Pancreas (tissue), 10 donors: ENCODE measurements at regions not wholly inside any gene's neighbourhood (a gene's known extent, or its start where the extent isn't known, plus 50 kb on each side); places are given as distances from the start of the nearest gene placed in this dataset.

Experiments used
- ATAC-seq, 4 donors: fragments of 200-7000 bp; cut with Tn5 transposase; one replicate each; pipeline versions ENCODE4 v1.8.0 to v1.9.1; 2020; ENCODE audit warnings: mild to moderate bottlenecking in 4 of 4, moderate library complexity in 4 of 4
- DNase-seq, 6 donors: peaks; one replicate each; pipeline ENCODE4 v3.0.0-alpha.2; 2020
- FAIRE-seq: peaks from 2 replicates; lab custom pipeline; 2012; peaks lifted over from hg19 to GRCh38; lab: Jason Lieb, UNC
- H3K27ac ChIP-seq, 4 donors: fragments of 200-600 bp; sonication (generic); 1 replicate in 3 of 4; 2 replicates in 1 of 4; pipeline versions ENCODE4 v1.5.0 to v1.8.0; 2020
- H3K27me3 ChIP-seq, 4 donors: fragments of 200-600 bp; one replicate each; pipeline ENCODE4 v1.8.0; 2021
- H3K36me3 ChIP-seq, 3 donors: fragments of 200-600 bp; sonication (generic) in 1 of 3; one replicate each; pipeline versions ENCODE4 v1.5.0 to v1.8.0; 2020 to 2021
- H3K4me1 ChIP-seq, 3 donors: fragments of 200-600 bp; one replicate each; pipeline ENCODE4 v1.8.0; 2021
- H3K4me3 ChIP-seq, 4 donors: fragments of 200-600 bp; sonication (generic) in 2 of 4; one replicate each; pipeline versions ENCODE4 v1.5.0 to v1.8.0; 2020 to 2021
- H3K9me3 ChIP-seq, 4 donors: fragments of 200-600 bp; one replicate each; pipeline ENCODE4 v1.8.0; 2021
- WGBS, 2 donors: extraction: QIAGEN DNeasy Blood & Tissue Kit; methylation state at CpG; one replicate each; pipeline ENCODE4 v1.1.7; 2013; 5-methylcytosine and 5-hydroxymethylcytosine counted together
- intact Hi-C, 3 donors: fragments of 100-400 bp; cut with DNase I; formaldehyde crosslinking; loops; one replicate each; pipeline versions ENCODE4 v1.11.1 to v1.14.2; 2022
- TF ChIP-seq, protein P1 (sequence below), 4 donors: fragments of 200-600 bp; sonication (generic) in 3 of 4; IDR thresholded peaks; one replicate each; pipeline versions ENCODE4 v1.5.0 to v1.8.0; 2021; ENCODE audit warnings: antibody characterized with exemption in 4 of 4
- donor health status: healthy with polysubstance abuse.
- donor health status: DM: no; HTN: no; CAD: no; lungs with moderate emphysema.
- donor health status: DM: no; HTN: no; CAD: no.
- donor health status: control.
- donor health status: control.
- donor health status: Bipolar disorder and iron deficiency.
- donor health status: DM: yes; HTN: yes; CAD: no.
- donor health status: DM: no; HTN: no; CAD: no.
- donor health status: DM: no; HTN: no; CAD: no.
- donor health status: DM: yes; HTN: yes; CAD: no.

DNA sequence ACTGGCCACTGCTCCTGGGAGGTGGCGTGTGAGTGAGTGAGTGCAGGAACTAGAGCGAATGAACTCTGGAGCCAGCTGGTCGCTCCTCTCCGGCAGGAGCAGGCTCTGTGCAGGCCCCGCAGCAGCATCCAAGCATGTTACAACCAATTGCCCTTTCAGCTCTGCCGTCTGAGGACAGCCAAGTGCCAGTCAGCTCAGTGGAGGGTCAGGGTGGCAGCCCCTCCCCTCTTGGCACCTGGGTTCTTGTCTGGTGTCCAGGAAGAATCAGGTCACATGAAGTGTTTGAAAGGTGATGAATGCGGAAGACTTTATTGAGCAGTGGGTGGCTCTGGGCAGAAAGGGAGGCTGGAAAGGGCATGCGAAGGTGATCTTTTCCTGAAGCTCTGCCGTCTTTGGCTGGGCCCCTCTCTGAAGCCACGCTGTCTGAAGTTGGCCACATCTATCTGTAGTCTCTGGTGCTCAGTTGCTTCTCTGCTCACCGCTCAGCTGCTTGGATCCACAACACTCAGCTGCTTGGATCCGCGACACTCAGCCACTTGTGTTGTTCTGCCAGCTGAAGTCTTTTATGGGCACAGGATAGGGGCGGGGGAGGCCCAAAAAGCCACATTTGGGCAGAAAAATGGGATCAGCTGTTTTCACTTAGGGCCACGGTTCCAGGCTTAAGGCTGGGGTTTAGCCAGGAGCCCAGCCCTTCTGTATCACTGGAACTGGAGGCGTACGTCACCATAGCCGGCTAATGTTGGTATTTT is 139.8 kb downstream of the ADSS2 start:
- no peaks in the 10 kb centered on the region for H3K4me1 ChIP-seq
- FAIRE-seq (no peak), DNase-seq (no peak), ATAC-seq (no peak)
- no peak overlapping the region for H3K4me3 ChIP-seq
- intact Hi-C loops: no loop called here
- H3K9me3 ChIP-seq: no peaks in the 10 kb centered on the region
- H3K27me3 ChIP-seq: no peaks in the 10 kb centered on the region
- 90 to 91% methylated on average over 18 of the region's 18 CpGs for WGBS, 2 donors
- no peak overlapping the region for H3K27ac ChIP-seq
- TF ChIP-seq, protein P1, sequence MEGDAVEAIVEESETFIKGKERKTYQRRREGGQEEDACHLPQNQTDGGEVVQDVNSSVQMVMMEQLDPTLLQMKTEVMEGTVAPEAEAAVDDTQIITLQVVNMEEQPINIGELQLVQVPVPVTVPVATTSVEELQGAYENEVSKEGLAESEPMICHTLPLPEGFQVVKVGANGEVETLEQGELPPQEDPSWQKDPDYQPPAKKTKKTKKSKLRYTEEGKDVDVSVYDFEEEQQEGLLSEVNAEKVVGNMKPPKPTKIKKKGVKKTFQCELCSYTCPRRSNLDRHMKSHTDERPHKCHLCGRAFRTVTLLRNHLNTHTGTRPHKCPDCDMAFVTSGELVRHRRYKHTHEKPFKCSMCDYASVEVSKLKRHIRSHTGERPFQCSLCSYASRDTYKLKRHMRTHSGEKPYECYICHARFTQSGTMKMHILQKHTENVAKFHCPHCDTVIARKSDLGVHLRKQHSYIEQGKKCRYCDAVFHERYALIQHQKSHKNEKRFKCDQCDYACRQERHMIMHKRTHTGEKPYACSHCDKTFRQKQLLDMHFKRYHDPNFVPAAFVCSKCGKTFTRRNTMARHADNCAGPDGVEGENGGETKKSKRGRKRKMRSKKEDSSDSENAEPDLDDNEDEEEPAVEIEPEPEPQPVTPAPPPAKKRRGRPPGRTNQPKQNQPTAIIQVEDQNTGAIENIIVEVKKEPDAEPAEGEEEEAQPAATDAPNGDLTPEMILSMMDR (IDR thresholded peaks at IDR 0.05): no peak
- H3K36me3 ChIP-seq: no peaks in the 10 kb centered on the region

DNA sequence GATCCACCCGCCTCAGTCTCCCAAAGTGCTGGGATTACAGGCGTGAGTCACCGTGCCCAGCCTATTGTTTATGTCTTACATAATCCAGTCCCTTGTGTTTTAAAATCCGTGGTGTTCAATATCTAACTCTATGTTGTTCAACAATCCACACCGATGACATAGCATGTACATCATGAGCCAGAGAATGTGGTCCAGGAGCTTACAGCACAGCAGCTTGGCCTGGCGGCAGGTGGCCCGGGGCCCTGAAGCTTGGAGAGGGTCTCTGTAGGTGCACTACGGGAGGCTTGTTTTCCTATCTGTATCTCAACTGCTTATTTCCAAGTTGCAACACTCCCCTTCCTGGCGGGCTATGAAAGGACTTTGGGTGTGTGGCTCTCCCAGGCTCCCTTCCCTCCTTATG is 138.4 kb downstream of the ADSS2 start:
- H3K4me3 ChIP-seq: no peak overlapping the region
- DNase-seq: no peak
- no peaks in the 10 kb centered on the region for H3K4me1 ChIP-seq
- H3K36me3 ChIP-seq: no peaks in the 10 kb centered on the region
- no peak for FAIRE-seq
- ATAC-seq: no peak
- WGBS, 2 donors: 84 to 88% methylated on average over 9 of the region's 9 CpGs
- H3K27me3 ChIP-seq: no peaks in the 10 kb centered on the region
- H3K9me3 ChIP-seq: no peaks in the 10 kb centered on the region
- H3K27ac ChIP-seq: no peak overlapping the region
- TF ChIP-seq, protein P1 (IDR thresholded peaks at IDR 0.05): no peak
- intact Hi-C loops: no loop called here

DNA sequence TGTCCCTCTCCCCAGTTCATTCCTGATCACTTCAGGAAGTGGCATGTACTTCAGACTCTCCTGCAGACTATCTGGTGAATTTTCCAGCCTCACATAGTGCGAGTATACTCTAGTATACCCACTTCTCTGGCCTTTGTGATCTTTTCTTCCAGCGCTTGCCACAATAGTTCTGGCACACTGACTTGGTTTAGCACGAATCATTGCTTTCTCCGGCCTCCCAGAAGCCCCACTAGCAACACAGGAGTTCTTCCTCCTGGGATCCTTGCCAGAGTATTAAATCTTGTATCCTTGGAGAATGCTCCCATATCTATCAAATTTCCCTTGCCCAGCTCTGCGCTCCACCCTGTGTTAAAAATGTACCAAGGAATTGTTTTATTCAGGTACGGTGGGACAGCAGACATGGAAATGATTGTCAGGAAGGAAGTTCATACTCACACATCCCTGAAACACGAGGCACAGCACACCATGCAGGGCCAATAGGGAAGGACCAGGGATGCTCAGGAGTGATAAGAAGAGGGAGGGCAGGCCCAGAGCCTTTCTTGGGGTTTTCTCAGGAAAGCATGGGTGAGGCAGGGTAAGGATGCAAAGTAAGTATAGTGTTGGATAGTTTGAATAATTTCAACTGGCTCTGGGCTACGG is 136.7 kb downstream of the ADSS2 start:
- no peak overlapping the region for H3K27ac ChIP-seq
- DNase-seq (no peak), ATAC-seq (no peak), FAIRE-seq (no peak)
- H3K36me3 ChIP-seq: no peaks in the 10 kb centered on the region
- H3K9me3 ChIP-seq: no peaks in the 10 kb centered on the region
- H3K27me3 ChIP-seq: no peaks in the 10 kb centered on the region
- H3K4me3 ChIP-seq: no peak overlapping the region
- WGBS, 2 donors: 47 to 50% methylated on average over 8 of the region's 8 CpGs
- H3K4me1 ChIP-seq: no peaks in the 10 kb centered on the region
- TF ChIP-seq, protein P1 (IDR thresholded peaks at IDR 0.05): no peak
- intact Hi-C loops: no loop called here

DNA sequence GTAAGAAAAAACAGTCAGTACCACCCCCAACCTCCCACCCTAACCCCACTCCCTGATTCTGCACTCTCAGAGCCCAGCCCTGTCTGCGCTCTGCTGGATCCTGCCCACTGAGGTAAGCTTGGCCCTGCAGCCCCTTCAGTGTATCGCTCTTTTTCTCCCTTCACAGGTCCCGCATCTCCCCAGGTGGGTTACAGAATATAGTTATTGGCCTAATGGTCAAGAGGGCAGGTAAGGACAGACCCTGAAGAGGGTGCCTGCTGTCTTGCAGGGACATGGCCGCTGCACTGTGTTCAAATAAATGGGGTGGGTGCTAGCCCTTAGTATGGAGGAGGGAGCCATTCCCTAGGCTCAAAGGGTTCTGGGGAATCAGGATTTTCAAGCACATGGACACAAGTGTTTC is 135.7 kb downstream of the ADSS2 start:
- FAIRE-seq: no peak

More for the DNA sequence above, 135.7 kb downstream of the ADSS2 start:
- intact Hi-C loops: no loop called here
- no peaks in the 10 kb centered on the region for H3K27me3 ChIP-seq
- no peaks in the 10 kb centered on the region for H3K4me1 ChIP-seq
- ATAC-seq (no peak), DNase-seq (no peak)
- H3K4me3 ChIP-seq: no peak overlapping the region
- TF ChIP-seq, protein P1 (IDR thresholded peaks at IDR 0.05): no peak
- H3K9me3 ChIP-seq: no peaks in the 10 kb centered on the region
- no peaks in the 10 kb centered on the region for H3K36me3 ChIP-seq
- H3K27ac ChIP-seq: no peak overlapping the region
- WGBS, 2 donors: 92% methylated on average over 4 of the region's 4 CpGs
